Spleen (tissue), 7 donors: ENCODE measurements at regions not wholly inside any gene's neighbourhood (a gene's known extent, or its start where the extent isn't known, plus 50 kb on each side); places are given as distances from the start of the nearest gene placed in this dataset.

Experiments used
- POLR2A ChIP-seq, 3 donors: fragments of 450-650 bp; IDR thresholded peaks; one replicate each; pipeline ENCODE4 v1.5.1; 2017; ENCODE audit warnings: antibody characterized with exemption in 3 of 3, mild to moderate bottlenecking in 1 of 3
- POLR2AphosphoS5 ChIP-seq, 3 donors: sonication (generic); formaldehyde crosslinking; IDR thresholded peaks; one replicate each; pipeline ENCODE4 v1.5.1; 2017; ENCODE audit warnings: antibody characterized with exemption in 3 of 3
- TF ChIP-seq, protein P1 (sequence below), 11 experiments: fragments of 200-600 bp in 7 of 11; fragments of 450-650 bp in 4 of 11; sonication (generic) in 4 of 11; IDR thresholded peaks in 8 of 11; conservative IDR thresholded peaks in 3 of 11; 1 replicate in 7 of 11; 2 replicates in 4 of 11; pipeline versions ENCODE4 v1.4.0 to v1.8.0; 2016 to 2021; ENCODE audit warnings: antibody characterized with exemption in 11 of 11, inconsistent platforms in 4 of 11, mild to moderate bottlenecking in 1 of 11
- donor health status: DM: no; HTN: no; CAD: no; lungs with moderate emphysema.
- donor health status: DM: no; HTN: no; CAD: no.
- donor health status: DM: no; HTN: no; CAD: no.

GRCh38 chrX:98459669-98460068, 1576.0 kb downstream of the RPA4 start:
- TF ChIP-seq, protein P1, sequence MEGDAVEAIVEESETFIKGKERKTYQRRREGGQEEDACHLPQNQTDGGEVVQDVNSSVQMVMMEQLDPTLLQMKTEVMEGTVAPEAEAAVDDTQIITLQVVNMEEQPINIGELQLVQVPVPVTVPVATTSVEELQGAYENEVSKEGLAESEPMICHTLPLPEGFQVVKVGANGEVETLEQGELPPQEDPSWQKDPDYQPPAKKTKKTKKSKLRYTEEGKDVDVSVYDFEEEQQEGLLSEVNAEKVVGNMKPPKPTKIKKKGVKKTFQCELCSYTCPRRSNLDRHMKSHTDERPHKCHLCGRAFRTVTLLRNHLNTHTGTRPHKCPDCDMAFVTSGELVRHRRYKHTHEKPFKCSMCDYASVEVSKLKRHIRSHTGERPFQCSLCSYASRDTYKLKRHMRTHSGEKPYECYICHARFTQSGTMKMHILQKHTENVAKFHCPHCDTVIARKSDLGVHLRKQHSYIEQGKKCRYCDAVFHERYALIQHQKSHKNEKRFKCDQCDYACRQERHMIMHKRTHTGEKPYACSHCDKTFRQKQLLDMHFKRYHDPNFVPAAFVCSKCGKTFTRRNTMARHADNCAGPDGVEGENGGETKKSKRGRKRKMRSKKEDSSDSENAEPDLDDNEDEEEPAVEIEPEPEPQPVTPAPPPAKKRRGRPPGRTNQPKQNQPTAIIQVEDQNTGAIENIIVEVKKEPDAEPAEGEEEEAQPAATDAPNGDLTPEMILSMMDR (IDR thresholded peaks at IDR 0.05 in 8 of 11, conservative IDR thresholded peaks at IDR 0.05 in 3 of 11) = no peak
- no peak for TF ChIP-seq POLR2A (IDR thresholded peaks at IDR 0.05)
- no peak for TF ChIP-seq POLR2AphosphoS5 (IDR thresholded peaks at IDR 0.05)
